ENCODE measurements at regions not wholly inside any gene's neighbourhood (a gene's known extent, or its start where the extent isn't known, plus 50 kb on each side); places are given as distances from the start of the nearest gene placed in this dataset.

DNA sequence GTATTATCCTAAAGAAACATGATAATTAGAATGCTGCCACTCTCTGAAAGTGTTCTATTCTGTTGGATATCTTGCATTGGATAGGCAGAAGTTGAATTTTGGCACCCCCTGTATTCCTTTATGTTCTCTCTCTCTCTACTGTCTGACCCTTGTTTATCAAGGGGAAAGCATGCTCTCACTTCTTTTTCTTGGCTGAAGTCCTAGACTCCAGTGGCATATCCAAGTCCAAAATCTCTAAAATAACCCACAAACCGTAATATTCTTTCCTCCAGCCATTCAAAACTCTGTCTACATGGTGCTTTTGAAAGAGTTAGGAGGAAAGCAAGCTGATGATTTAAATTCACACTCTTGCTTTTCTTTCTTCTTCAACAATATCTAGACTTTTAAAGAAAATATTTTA, 669.7 kb downstream of the TDRD15 start:
- no peak overlapping the region for H3K4me3 Mint-ChIP-seq

DNA sequence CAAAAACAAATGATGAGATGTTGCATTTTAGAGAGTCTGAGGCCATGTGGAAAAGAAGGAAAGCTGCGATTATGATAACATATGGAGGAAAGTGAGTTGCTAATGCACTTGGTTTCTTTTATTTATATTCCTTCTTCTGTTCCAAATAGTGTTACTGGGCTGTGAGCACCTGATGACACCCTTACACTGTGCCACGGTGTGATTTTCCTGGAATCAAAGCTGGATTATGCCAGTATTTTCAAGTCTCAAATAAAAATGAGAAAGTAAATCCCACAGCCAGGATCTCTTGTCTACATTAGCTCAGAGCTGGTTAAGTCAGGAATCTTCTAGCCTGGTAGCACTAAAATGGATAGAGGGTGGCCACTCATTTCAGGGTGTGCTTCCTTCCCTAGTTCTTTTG, 670.8 kb downstream of the TDRD15 start:
- Mint-ChIP-seq H3K4me3 (no peak overlapping the region), H3K9me3 (peaks cover 0 to 3% (median 0%) of the 10 kb centered on the region in 7 donors), H3K36me3 (no peaks in the 10 kb centered on the region), H3K4me1 (no peaks in the 10 kb centered on the region), H3K27me3 (no peaks in the 10 kb centered on the region), H3K27ac (no peak overlapping the region)
- DNase-seq (no peak), ATAC-seq (ENCODE audit: low read depth in 2 of 2) (no peak)

More for the DNA sequence above, 669.7 kb downstream of the TDRD15 start:
- ATAC-seq (ENCODE audit: low read depth in 2 of 2) = no peak
- Mint-ChIP-seq H3K27ac (no peak overlapping the region), H3K27me3 (no peaks in the 10 kb centered on the region), H3K9me3 (peaks cover 0 to 4% (median 0%) of the 10 kb centered on the region in 7 donors), H3K4me1 (no peaks in the 10 kb centered on the region), H3K36me3 (no peaks in the 10 kb centered on the region)
- DNase-seq = no peak

DNA sequence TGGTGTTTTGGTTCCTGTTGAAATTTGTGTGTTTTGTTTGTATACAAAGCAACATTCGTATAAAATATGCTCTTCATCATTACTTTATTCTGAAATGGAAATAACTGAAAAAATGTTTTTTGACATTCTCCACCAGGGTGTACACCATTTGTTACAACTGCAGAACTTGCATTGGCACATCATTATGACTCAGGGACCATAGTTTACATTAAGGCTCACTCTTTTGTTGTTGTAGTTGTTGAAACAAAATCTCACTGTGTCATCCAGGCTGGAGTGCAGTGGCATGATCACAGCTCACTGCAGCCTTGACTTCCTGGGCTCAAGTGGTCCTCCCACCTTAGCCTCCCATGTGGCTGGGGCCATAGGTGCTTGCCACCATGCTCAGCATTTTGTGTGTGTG, 676.6 kb downstream of the TDRD15 start:
- ATAC-seq (ENCODE audit: low read depth in 2 of 2) = no peak
- Mint-ChIP-seq H3K27ac (no peak overlapping the region), H3K9me3 (peaks cover 0 to 4% (median 0%) of the 10 kb centered on the region in 7 donors), H3K4me1 (no peaks in the 10 kb centered on the region), H3K4me3 (no peak overlapping the region), H3K27me3 (no peaks in the 10 kb centered on the region), H3K36me3 (no peaks in the 10 kb centered on the region)
- DNase-seq = no peak

DNA sequence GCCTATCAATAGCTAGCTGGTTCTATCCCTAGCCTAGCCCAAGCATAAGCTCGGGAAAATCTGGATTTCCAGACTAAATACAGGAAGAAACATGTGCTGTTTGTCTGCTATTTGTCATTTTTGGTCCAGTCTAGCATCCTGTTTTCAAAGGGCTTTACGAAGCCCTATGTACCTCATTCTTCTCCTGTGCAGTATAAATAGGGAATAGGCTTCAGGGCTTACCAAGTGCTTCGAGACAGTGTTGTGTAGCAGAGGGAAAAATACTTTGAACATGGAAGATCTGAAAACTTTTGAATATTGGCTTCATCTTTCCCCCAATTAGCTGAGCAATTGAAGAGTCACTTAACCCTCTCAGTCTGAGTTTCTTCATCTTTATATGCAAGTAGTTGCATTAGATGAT, 679.8 kb downstream of the TDRD15 start:
- no peaks in the 10 kb centered on the region for H3K36me3 Mint-ChIP-seq
- no peak overlapping the region for H3K27ac Mint-ChIP-seq
- H3K4me3 Mint-ChIP-seq = no peak overlapping the region
- DNase-seq (no peak), ATAC-seq (ENCODE audit: low read depth in 2 of 2) (no peak)
- H3K27me3 Mint-ChIP-seq = no peaks in the 10 kb centered on the region
- no peaks in the 10 kb centered on the region for H3K4me1 Mint-ChIP-seq
- peaks cover 0 to 4% (median 0%) of the 10 kb centered on the region in 7 donors for H3K9me3 Mint-ChIP-seq

DNA sequence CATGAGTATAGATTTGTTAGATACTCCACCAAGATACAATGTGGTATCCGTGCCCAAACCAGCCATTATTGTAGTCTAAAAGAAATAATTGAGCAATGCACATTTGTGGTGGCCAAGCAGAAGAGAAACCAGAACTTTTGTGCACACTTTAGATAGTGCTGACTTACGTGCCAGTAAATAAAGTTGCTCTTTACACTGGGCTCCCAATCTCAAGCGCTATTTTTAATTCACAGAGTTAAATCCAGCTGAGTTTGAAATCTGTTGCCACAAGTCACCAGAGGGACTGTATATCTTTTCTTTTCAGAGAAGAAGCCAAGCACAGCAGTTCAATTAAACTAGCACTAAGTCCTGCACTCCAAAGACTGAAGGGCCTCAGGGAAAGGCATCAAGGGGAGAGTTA, 680.4 kb downstream of the TDRD15 start:
- no peak for ATAC-seq (ENCODE audit: low read depth in 2 of 2)
- Mint-ChIP-seq H3K27ac (no peak overlapping the region), H3K27me3 (no peaks in the 10 kb centered on the region), H3K4me3 (no peak overlapping the region), H3K4me1 (no peaks in the 10 kb centered on the region), H3K36me3 (no peaks in the 10 kb centered on the region), H3K9me3 (peaks cover 0 to 4% (median 0%) of the 10 kb centered on the region in 7 donors)
- DNase-seq = no peak

DNA sequence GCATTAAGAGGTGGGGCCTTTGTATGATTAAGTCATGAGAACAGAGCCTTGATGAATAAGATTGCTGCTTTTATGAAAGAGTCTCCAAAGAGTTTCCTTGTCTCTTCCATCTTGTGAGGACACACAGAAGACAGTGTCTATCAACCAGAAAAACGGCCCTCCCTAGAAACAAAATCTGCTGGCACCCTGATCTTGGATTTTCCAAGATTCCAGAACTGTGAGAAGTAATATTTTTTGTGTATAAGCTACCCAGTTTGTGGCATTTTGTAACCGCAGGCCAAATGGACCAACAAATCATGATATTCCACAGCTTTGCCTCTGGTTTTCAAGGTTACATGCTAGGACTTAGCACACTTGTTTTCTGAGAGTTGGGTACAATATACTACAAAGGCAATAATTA, 687.8 kb downstream of the TDRD15 start:
- H3K27me3 Mint-ChIP-seq = no peaks in the 10 kb centered on the region
- no peak for ATAC-seq (ENCODE audit: low read depth in 2 of 2)

DNA sequence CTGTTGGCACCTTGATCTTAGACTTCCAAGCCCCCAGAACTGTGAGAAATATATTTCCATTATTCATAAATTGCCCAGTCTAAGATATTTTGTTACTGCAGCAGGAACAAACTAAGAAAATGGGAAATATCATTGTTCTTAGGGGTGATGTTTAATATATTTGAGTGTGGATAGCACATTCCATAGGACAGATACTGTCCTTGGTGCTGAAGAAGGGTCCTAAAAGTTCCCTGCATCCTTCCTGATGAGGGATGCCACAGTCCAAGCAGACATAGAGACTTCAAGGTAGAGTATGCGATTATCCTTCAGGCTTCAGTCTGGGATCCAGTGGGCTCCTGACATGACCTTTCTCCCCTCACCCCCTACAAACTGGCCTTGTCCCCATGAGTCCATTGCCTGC, 689.0 kb downstream of the TDRD15 start:
- Mint-ChIP-seq H3K4me3 (no peak overlapping the region), H3K9me3 (peaks cover 0 to 4% (median 1%) of the 10 kb centered on the region in 7 donors), H3K27ac (no peak overlapping the region), H3K36me3 (no peaks in the 10 kb centered on the region), H3K27me3 (no peaks in the 10 kb centered on the region), H3K4me1 (no peaks in the 10 kb centered on the region)
- no peak for ATAC-seq (ENCODE audit: low read depth in 2 of 2)
- no peak for DNase-seq

More for the DNA sequence above, 687.8 kb downstream of the TDRD15 start:
- Mint-ChIP-seq H3K36me3 (no peaks in the 10 kb centered on the region), H3K27ac (no peak overlapping the region), H3K4me3 (no peak overlapping the region), H3K9me3 (peaks cover 0 to 4% (median 1%) of the 10 kb centered on the region in 7 donors), H3K4me1 (no peaks in the 10 kb centered on the region)
- DNase-seq = no peak

DNA sequence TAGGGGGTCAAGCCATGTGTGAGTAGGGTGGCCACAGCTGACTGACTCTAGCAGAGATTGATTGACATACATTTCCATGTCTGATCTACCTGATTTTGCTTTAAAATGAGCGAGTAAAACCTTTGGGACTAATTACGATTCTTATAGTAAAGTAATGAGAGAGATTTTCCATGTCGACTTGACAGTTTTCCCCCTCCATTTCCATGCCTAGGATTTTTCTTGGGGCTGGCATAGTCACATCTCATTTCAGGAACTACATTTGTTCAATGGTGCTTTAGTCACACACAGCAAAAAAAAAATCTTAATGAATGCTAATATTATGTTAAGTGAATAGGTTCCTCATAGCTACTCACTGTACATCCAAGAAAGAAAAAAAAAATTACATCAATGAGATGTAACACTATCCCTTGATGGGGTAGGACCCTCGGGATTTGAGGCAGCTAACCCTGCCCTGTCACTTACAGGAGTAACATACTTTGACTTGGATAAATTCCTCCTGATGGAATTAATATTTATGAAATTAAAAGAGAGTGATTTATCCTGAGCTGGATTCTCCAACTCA, 690.9 kb downstream of the TDRD15 start:
- H3K36me3 Mint-ChIP-seq = no peaks in the 10 kb centered on the region

DNA sequence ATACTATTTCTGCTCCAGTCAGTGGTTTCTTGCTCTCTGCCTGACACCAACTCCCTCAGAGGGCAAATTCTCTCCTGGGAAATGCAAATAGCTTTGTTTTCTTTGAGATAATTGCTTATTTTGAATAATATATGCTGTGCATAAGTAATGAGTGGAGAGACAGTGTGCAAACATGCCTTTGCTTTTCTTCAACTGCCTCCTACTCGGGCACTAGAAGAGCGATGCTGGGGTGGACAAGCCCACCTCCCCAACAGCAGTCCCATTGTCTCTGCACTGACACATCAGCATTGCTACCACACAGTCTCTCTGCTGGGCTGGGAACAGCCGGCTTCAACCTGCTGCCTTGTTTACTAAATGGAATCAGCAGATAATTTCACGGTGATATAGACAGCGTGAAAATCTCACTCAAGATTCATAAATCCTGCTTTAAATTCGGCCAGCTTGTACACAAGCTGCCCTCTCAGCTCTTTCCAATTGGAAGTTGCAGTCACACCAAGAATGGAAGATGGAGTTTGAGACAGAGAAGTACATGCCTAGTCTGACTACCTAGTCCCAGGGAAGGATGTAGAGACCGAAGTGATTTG, 694.5 kb downstream of the TDRD15 start:
- ATAC-seq (ENCODE audit: low read depth in 2 of 2) = no peak
- H3K4me1 Mint-ChIP-seq = no peaks in the 10 kb centered on the region
- H3K36me3 Mint-ChIP-seq = no peaks in the 10 kb centered on the region
- no peaks in the 10 kb centered on the region for H3K27me3 Mint-ChIP-seq
- H3K9me3 Mint-ChIP-seq = peaks cover 0 to 4% (median 1%) of the 10 kb centered on the region in 7 donors
- no peak for DNase-seq
- H3K27ac Mint-ChIP-seq = no peak overlapping the region
- no peak overlapping the region for H3K4me3 Mint-ChIP-seq

More for the DNA sequence above, 690.9 kb downstream of the TDRD15 start:
- Mint-ChIP-seq H3K4me3 (no peak overlapping the region), H3K27ac (no peak overlapping the region), H3K9me3 (peaks cover 0 to 2% (median 1%) of the 10 kb centered on the region in 7 donors), H3K4me1 (no peaks in the 10 kb centered on the region), H3K27me3 (no peaks in the 10 kb centered on the region)
- DNase-seq = no peak
- ATAC-seq (ENCODE audit: low read depth in 2 of 2) = no peak

DNA sequence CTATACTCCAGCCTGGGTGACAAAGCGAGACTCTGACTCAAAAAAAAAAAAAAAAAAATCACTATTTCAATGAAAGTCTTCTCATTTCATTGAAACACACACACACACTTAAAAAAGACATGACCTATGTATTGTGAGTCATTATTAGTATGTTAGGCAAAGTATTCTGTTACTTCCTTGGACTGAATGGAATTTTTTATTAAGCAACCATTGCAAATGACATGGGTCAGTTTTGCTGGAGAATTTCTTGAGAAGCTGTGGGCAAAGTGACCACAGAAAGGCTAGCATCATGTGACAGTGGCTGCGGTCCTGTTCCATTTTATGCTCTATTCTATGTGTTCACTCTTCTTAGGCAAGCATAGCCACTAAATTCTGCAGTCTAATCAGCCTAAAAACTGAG, 695.7 kb downstream of the TDRD15 start:
- H3K36me3 Mint-ChIP-seq = no peaks in the 10 kb centered on the region
- no peak overlapping the region for H3K27ac Mint-ChIP-seq
- no peak for ATAC-seq (ENCODE audit: low read depth in 2 of 2)
- DNase-seq = no peak
- H3K27me3 Mint-ChIP-seq = no peaks in the 10 kb centered on the region
- H3K9me3 Mint-ChIP-seq = peaks cover 0 to 4% (median 0%) of the 10 kb centered on the region in 7 donors
- no peaks in the 10 kb centered on the region for H3K4me1 Mint-ChIP-seq
- no peak overlapping the region for H3K4me3 Mint-ChIP-seq

DNA sequence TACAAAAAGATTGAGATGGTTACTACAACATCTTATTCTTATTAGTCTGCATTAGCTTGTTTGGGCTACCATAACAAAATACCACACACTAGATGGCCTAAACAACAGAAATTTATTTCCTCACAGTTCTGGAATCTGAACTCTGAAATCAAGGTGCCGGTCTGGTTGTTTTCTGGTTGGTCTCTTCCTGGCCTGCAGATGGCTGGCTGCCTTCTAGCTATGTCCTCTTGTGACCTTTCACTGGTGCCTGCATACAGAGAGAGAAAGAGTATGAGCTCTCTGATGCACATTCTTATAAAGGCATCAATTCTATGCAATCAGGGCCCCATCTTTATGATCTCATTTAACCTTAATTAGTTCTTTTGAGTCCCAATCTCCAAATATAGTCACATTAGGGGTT, 696.5 kb downstream of the TDRD15 start:
- Mint-ChIP-seq H3K4me1 (no peaks in the 10 kb centered on the region), H3K27me3 (no peaks in the 10 kb centered on the region), H3K27ac (no peak overlapping the region), H3K4me3 (no peak overlapping the region), H3K36me3 (no peaks in the 10 kb centered on the region), H3K9me3 (peaks cover 0 to 4% (median 0%) of the 10 kb centered on the region in 7 donors)
- ATAC-seq (ENCODE audit: low read depth in 2 of 2) = no peak
- no peak for DNase-seq

DNA sequence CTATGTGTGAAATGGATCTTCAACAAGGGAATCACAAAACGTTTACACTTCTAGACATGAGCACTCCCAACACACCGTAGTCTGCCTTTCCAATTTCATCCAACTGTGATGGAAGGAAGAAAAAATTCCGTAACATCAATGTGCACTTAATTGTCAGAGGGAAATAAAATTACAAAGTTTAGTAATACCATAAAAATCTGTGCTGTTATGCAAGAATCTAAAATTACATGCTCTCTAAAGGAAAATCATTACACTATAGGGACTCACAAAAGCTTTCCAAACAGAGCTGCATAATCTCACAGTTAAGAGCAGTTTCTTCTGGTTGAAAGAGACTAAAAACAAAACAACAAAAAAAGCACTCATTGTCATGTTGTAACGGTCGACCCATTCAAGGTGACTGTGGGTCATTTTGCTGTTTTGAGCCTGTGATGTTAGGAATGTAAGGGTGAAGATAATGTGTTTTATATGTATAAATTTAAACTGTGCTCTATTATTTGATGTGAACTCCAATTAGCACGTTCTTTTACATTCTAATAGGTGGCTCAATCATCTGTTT, 698.0 kb downstream of the TDRD15 start:
- ATAC-seq (ENCODE audit: low read depth in 2 of 2) = no peak
- Mint-ChIP-seq H3K4me3 (no peak overlapping the region), H3K27me3 (no peaks in the 10 kb centered on the region), H3K4me1 (no peaks in the 10 kb centered on the region), H3K36me3 (no peaks in the 10 kb centered on the region), H3K9me3 (peaks cover 0 to 4% (median 0%) of the 10 kb centered on the region in 7 donors), H3K27ac (no peak overlapping the region)
- DNase-seq = no peak

DNA sequence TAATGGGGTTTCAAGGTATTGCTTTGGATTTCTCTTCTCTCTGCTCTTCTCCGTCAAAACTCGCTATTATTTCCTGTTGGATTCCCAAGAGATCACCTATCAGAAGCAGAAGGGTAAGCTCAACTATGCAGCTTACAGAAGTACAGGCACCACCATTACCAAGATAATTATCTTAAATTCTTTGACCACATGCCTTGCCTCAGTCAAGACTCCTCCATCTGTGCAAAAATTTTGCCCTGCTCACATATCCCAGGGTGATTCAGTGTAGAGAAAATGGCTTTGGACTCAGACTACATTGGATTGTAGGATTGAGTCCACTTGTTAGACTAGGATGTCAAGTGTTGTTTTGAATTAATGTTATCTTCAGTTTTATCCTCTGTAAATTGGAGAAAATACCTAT, 698.7 kb downstream of the TDRD15 start:
- DNase-seq (no peak), ATAC-seq (ENCODE audit: low read depth in 2 of 2) (no peak)
- H3K36me3 Mint-ChIP-seq = no peaks in the 10 kb centered on the region
- H3K4me1 Mint-ChIP-seq = no peaks in the 10 kb centered on the region
- H3K27me3 Mint-ChIP-seq = no peaks in the 10 kb centered on the region
- H3K9me3 Mint-ChIP-seq = peaks cover 0 to 4% (median 0%) of the 10 kb centered on the region in 7 donors
- H3K4me3 Mint-ChIP-seq = no peak overlapping the region
- H3K27ac Mint-ChIP-seq = no peak overlapping the region

DNA sequence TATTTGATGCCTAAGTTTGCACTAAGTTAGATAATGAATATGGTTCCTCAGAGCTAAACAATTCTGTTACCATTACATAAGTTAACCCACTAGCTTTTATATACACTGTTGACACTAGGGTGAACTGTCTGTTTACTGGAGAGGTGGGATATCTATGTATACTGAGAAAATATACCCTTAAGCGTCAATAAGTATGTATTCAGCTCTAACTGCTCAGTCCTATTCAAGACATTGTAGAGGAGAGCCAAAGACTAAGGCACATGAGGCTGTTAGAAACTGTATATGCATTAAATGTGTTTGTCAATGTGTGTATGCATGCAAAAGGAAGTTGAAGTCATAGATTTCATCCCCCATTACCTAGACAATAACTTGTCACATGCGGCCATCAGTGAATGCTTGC, 710.0 kb downstream of the TDRD15 start:
- H3K27ac Mint-ChIP-seq = no peak overlapping the region

More for the DNA sequence above, 710.0 kb downstream of the TDRD15 start:
- Mint-ChIP-seq H3K27me3 (no peaks in the 10 kb centered on the region), H3K36me3 (no peaks in the 10 kb centered on the region), H3K4me3 (no peak overlapping the region), H3K4me1 (no peaks in the 10 kb centered on the region), H3K9me3 (peaks cover 0 to 14% (median 2%) of the 10 kb centered on the region in 7 donors)
- ATAC-seq (ENCODE audit: low read depth in 2 of 2) (no peak), DNase-seq (no peak)
